Upper lobe of left lung (tissue), 6 donors: ENCODE measurements at regions not wholly inside any gene's neighbourhood (a gene's known extent, or its start where the extent isn't known, plus 50 kb on each side); places are given as distances from the start of the nearest gene placed in this dataset.

Source experiments
- ATAC-seq, 2 donors: fragments of 200-7000 bp; cut with Tn5 transposase; one replicate each; pipeline ENCODE4 v1.9.1; 2022; ENCODE audit warnings: mild to moderate bottlenecking in 2 of 2, moderate library complexity in 2 of 2; ENCODE audit not compliant: low FRiP score in 2 of 2
- DNase-seq, 2 donors: peaks; one replicate each; pipeline ENCODE4 v3.0.0-alpha.2; 2019 to 2020
- H3K27ac ChIP-seq, 4 donors: fragments of 200-600 bp; sonication (generic); one replicate each; pipeline ENCODE4 v1.5.1; 2016 to 2019
- H3K27me3 ChIP-seq, 4 donors: fragments of 200-600 bp; sonication (generic); one replicate each; pipeline ENCODE4 v1.5.1; 2017 to 2019
- H3K36me3 ChIP-seq, 4 donors: fragments of 200-600 bp; sonication (generic); one replicate each; pipeline ENCODE4 v1.5.1; 2016 to 2019
- H3K4me1 ChIP-seq, 4 donors: fragments of 200-600 bp; sonication (generic); one replicate each; pipeline ENCODE4 v1.5.1; 2018 to 2019
- H3K4me3 ChIP-seq, 4 donors: fragments of 200-600 bp; sonication (generic); one replicate each; pipeline ENCODE4 v1.5.1; 2017 to 2019; ENCODE audit warnings: mild to moderate bottlenecking in 2 of 4, moderate library complexity in 1 of 4
- H3K9me3 ChIP-seq, 4 donors: fragments of 200-600 bp; sonication (generic); one replicate each; pipeline ENCODE4 v1.5.1; 2018 to 2019
- CTCF ChIP-seq, 6 experiments: fragments of 450-650 bp in 4 of 6; fragments of 200-600 bp in 2 of 6; sonication (generic) in 2 of 6; IDR thresholded peaks; one replicate each; pipeline ENCODE4 v1.5.1; 2016 to 2019; ENCODE audit warnings: antibody characterized with exemption in 6 of 6
- EP300 ChIP-seq, 4 donors: sonication (generic); formaldehyde crosslinking; IDR thresholded peaks; one replicate each; pipeline ENCODE4 v1.5.1; 2017; ENCODE audit warnings: antibody characterized with exemption in 4 of 4, control low read depth in 2 of 4
- POLR2A ChIP-seq, 4 donors: fragments of 450-650 bp; IDR thresholded peaks; one replicate each; pipeline ENCODE4 v1.5.1; 2016 to 2017; ENCODE audit warnings: antibody characterized with exemption in 4 of 4, mild to moderate bottlenecking in 2 of 4
- POLR2AphosphoS5 ChIP-seq, 2 donors: sonication (generic); formaldehyde crosslinking; IDR thresholded peaks; one replicate each; pipeline ENCODE4 v1.5.1; 2017; ENCODE audit warnings: antibody characterized with exemption in 2 of 2
- WGBS, 2 donors: methylation state at CpG; one replicate each; pipeline ENCODE4 v1.1.5; 2017 to 2018; 5-methylcytosine and 5-hydroxymethylcytosine counted together
- donor health status: DM: no; HTN: no; CAD: no; lungs with moderate emphysema.
- donor health status: DM: no; HTN: yes; CAD: no; lungs with severe emphysema.

- 73 to 87% methylated on average over 7 of the region's 7 CpGs for WGBS, 2 donors
- peak in 1 of 2 donors; percentile 6 for ATAC-seq
- H3K27me3 ChIP-seq, result no peaks in the 10 kb centered on the region
- TF ChIP-seq POLR2AphosphoS5 (IDR thresholded peaks at IDR 0.05), result no peak
- TF ChIP-seq CTCF (IDR thresholded peaks at IDR 0.05), result no peak
- no peak for TF ChIP-seq EP300 (IDR thresholded peaks at IDR 0.05)
- no peak for TF ChIP-seq POLR2A (IDR thresholded peaks at IDR 0.05)
- peaks cover 12 to 23% (median 15%) of the 10 kb centered on the region in 4 donors for H3K4me1 ChIP-seq
- H3K27ac ChIP-seq, result peak overlapping the region in 1 of 4 donors; percentile 18
- no peaks in the 10 kb centered on the region for H3K36me3 ChIP-seq
- no peak for DNase-seq
- no peaks in the 10 kb centered on the region for H3K9me3 ChIP-seq
- H3K4me3 ChIP-seq, result no peak overlapping the region
Measured at GRCh38 chr2:8525236-8525581, 156.6 kb upstream of the ID2 start.

GRCh38 chr2:8525582-8526402 is 156.1 kb upstream of the ID2 start:
- peaks cover 12 to 18% (median 15%) of the 10 kb centered on the region in 4 donors for H3K4me1 ChIP-seq
- peak overlapping the region in 3 of 4 donors; percentile 31 to 49 (median 47) for H3K27ac ChIP-seq
- TF ChIP-seq POLR2A (IDR thresholded peaks at IDR 0.05) (no peak), CTCF (IDR thresholded peaks at IDR 0.05) (peak in 2 of 6 experiments; percentile 42 to 66), POLR2AphosphoS5 (IDR thresholded peaks at IDR 0.05) (no peak), EP300 (IDR thresholded peaks at IDR 0.05) (no peak)
- H3K4me3 ChIP-seq, result peak overlapping the region in 1 of 4 donors; percentile 7
- peaks cover 0 to 2% (median 0%) of the 10 kb centered on the region in 4 donors for H3K9me3 ChIP-seq
- DNase-seq (peak; percentile 86 to 93), ATAC-seq (peak; percentile 83)
- H3K27me3 ChIP-seq, result no peaks in the 10 kb centered on the region
- 14 to 22% methylated on average over 12 to 14 of the region's 14 CpGs for WGBS, 2 donors
- H3K36me3 ChIP-seq, result no peaks in the 10 kb centered on the region

- Histone ChIP-seq H3K9me3 (peaks cover 0 to 7% (median 3%) of the 10 kb centered on the region in 4 donors), H3K4me1 (peaks cover 12 to 17% (median 14%) of the 10 kb centered on the region in 4 donors), H3K27ac (peak overlapping the region in 2 of 4 donors; percentile 47 to 49), H3K27me3 (no peaks in the 10 kb centered on the region), H3K36me3 (no peaks in the 10 kb centered on the region), H3K4me3 (no peak overlapping the region)
- DNase-seq (no peak), ATAC-seq (no peak)
- TF ChIP-seq CTCF (IDR thresholded peaks at IDR 0.05), result no peak
- 74 to 82% methylated on average over 3 of the region's 3 CpGs for WGBS, 2 donors
Measured at GRCh38 chr2:8526403-8526696, 155.5 kb upstream of the ID2 start.

- TF ChIP-seq POLR2AphosphoS5 (IDR thresholded peaks at IDR 0.05) (no peak), CTCF (IDR thresholded peaks at IDR 0.05) (no peak), POLR2A (IDR thresholded peaks at IDR 0.05) (no peak), EP300 (IDR thresholded peaks at IDR 0.05) (no peak)
- H3K27ac ChIP-seq, result no peak overlapping the region
Measured at GRCh38 chr2:8527031-8527430, 154.8 kb upstream of the ID2 start.

GRCh38 chr2:8527676-8528075 is 154.2 kb upstream of the ID2 start:
- no peaks in the 10 kb centered on the region for H3K27me3 ChIP-seq
- TF ChIP-seq POLR2A (IDR thresholded peaks at IDR 0.05) (no peak), POLR2AphosphoS5 (IDR thresholded peaks at IDR 0.05) (no peak), CTCF (IDR thresholded peaks at IDR 0.05) (no peak), EP300 (IDR thresholded peaks at IDR 0.05) (no peak)
- ATAC-seq (no peak), DNase-seq (no peak)
- peaks cover 12 to 15% (median 13%) of the 10 kb centered on the region in 4 donors for H3K4me1 ChIP-seq
- no peaks in the 10 kb centered on the region for H3K36me3 ChIP-seq
- 68 to 78% methylated on average over 4 of the region's 4 CpGs for WGBS, 2 donors
- no peak overlapping the region for H3K4me3 ChIP-seq
- H3K9me3 ChIP-seq, result peaks cover 0 to 13% (median 7%) of the 10 kb centered on the region in 4 donors
- no peak overlapping the region for H3K27ac ChIP-seq

More at GRCh38 chr2:8527031-8527430, 154.8 kb upstream of the ID2 start:
- H3K27me3 ChIP-seq, result no peaks in the 10 kb centered on the region
- no peaks in the 10 kb centered on the region for H3K36me3 ChIP-seq
- 90 to 91% methylated on average over 4 of the region's 4 CpGs for WGBS, 2 donors
- peaks cover 0 to 13% (median 6%) of the 10 kb centered on the region in 4 donors for H3K9me3 ChIP-seq
- no peak for DNase-seq
- no peak for ATAC-seq
- peaks cover 12 to 17% (median 14%) of the 10 kb centered on the region in 4 donors for H3K4me1 ChIP-seq
- no peak overlapping the region for H3K4me3 ChIP-seq
